GM23248 (cell line): ENCODE measurements at regions not wholly inside any gene's neighbourhood (a gene's known extent, or its start where the extent isn't known, plus 50 kb on each side); places are given as distances from the start of the nearest gene placed in this dataset.

Experiments used
- DNase-seq: peaks from one replicate; pipeline ENCODE4 v3.0.0-alpha.2; 2015
- H2AFZ ChIP-seq: fragments of 200-600 bp; sonication (generic); 2 replicates; pipeline ENCODE4 v1.6.1; 2016; ENCODE audit warnings: antibody characterized with exemption
- H3F3A ChIP-seq: fragments of 200-600 bp; sonication (generic); 2 replicates; pipeline ENCODE4 v1.6.1; 2016; ENCODE audit warnings: mild to moderate bottlenecking, antibody characterized with exemption, mixed run types; ENCODE audit not compliant: insufficient read depth
- H3K27ac ChIP-seq: fragments of 200-600 bp; sonication (generic); 2 replicates; pipeline ENCODE4 v1.5.1; 2016; ENCODE audit warnings: mild to moderate bottlenecking
- H3K27me3 ChIP-seq: fragments of 200-600 bp; sonication (generic); replicated peaks from 2 replicates; pipeline ENCODE4 v1.6.1; 2016; ENCODE audit warnings: mild to moderate bottlenecking; ENCODE audit not compliant: insufficient read depth
- H3K36me3 ChIP-seq: fragments of 200-600 bp; sonication (generic); 2 replicates; pipeline ENCODE4 v1.6.1; 2016; ENCODE audit warnings: low read depth, mild to moderate bottlenecking
- H3K4me1 ChIP-seq: fragments of 200-600 bp; sonication (generic); 2 replicates; pipeline ENCODE4 v1.6.1; 2016; ENCODE audit warnings: mild to moderate bottlenecking; ENCODE audit not compliant: insufficient read depth
- H3K4me2 ChIP-seq: fragments of 200-600 bp; sonication (generic); one replicate; pipeline ENCODE4 v1.6.1; 2016; ENCODE audit warnings: mild to moderate bottlenecking; ENCODE audit not compliant: unreplicated experiment
- H3K4me3 ChIP-seq: fragments of 200-600 bp; sonication (generic); 2 replicates; pipeline ENCODE4 v1.5.1; 2016; ENCODE audit warnings: mild to moderate bottlenecking
- H3K79me2 ChIP-seq: fragments of 200-600 bp; sonication (generic); 2 replicates; pipeline ENCODE4 v1.6.1; 2016; ENCODE audit warnings: mild to moderate bottlenecking; ENCODE audit not compliant: insufficient read depth
- H3K9ac ChIP-seq: fragments of 200-600 bp; sonication (generic); 2 replicates; pipeline ENCODE4 v1.6.1; 2016; ENCODE audit warnings: mild to moderate bottlenecking
- H3K9me2 ChIP-seq: fragments of 200-600 bp; sonication (generic); 2 replicates; pipeline ENCODE4 v1.6.1; 2016; ENCODE audit warnings: mixed run types, mild to moderate bottlenecking, moderate library complexity; ENCODE audit not compliant: insufficient read depth
- H3K9me3 ChIP-seq: fragments of 200-600 bp; sonication (generic); one replicate; pipeline ENCODE4 v1.6.1; 2017; ENCODE audit warnings: low read depth
- H4K20me1 ChIP-seq: fragments of 200-600 bp; sonication (generic); 2 replicates; pipeline ENCODE4 v1.6.0; 2016; ENCODE audit not compliant: insufficient read depth
- EZH2 ChIP-seq: fragments of 200-600 bp; sonication (generic); IDR thresholded peaks from 2 replicates; pipeline ENCODE4 v1.6.1; 2018; ENCODE audit warnings: antibody characterized with exemption, mild to moderate bottlenecking; ENCODE audit not compliant: insufficient read depth, poor library complexity, severe bottlenecking
- EZH2phosphoT487 ChIP-seq: fragments of 200-600 bp; sonication (generic); IDR thresholded peaks from 2 replicates; pipeline ENCODE4 v1.6.1; 2018; ENCODE audit warnings: antibody characterized with exemption, moderate library complexity, mild to moderate bottlenecking, low read depth; ENCODE audit not compliant: insufficient read depth
- WGBS, 2 experiments: methylation state at CpG; one replicate each; pipeline ENCODE4 v1.1.6; 2015 to 2017; ENCODE audit warnings: low lambda C conversion rate in 2 of 2, low coverage in 1 of 2; ENCODE audit errors: missing lambda C conversion rate in 2 of 2; 5-methylcytosine and 5-hydroxymethylcytosine counted together
- in situ Hi-C: fragments of 300-500 bp; cut with MboI; formaldehyde crosslinking; loops from 2 replicates; pipeline ENCODE4 v1.15.0; 2020

DNA sequence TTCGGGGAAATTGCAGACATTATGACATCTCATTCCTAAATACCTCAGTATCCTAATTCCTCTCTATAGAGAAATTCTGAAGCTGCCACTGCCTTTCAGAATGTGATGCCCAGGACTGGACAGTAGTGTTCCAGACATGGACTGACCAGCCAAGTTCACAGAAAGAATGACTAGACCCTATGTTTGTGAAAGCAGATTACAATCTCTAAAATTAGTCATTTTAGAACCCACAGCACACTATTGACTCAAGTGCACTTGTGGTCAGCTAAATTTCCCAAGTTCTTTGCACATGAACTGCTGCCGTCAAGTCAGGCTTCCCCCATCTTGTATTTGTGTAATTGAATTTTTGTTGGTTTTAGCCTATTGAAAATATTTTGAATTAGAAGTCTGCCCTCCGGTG, 81.0 kb upstream of the ESX1 start:
- 2 to 3% methylated on average over 3 of the region's 3 CpGs for WGBS, 2 experiments
- TF ChIP-seq EZH2phosphoT487 (no peak), EZH2 (no peak)
- no peaks in the 10 kb centered on the region for H3K27me3 ChIP-seq
- H3K9ac ChIP-seq = 0 out of 2 replicates have a peak overlapping the region, but pooled peaks have one; percentile 5
- H3K27ac ChIP-seq = peak overlapping the region; percentile 86
- H3K79me2 ChIP-seq = no peaks in the 10 kb centered on the region
- no peaks in the 10 kb centered on the region for H3K36me3 ChIP-seq
- H3K4me1 ChIP-seq = peaks cover 47% of the 10 kb centered on the region
- H4K20me1 ChIP-seq = no peaks in the 10 kb centered on the region
- peak overlapping the region; percentile 53 for H3K4me2 ChIP-seq
- H3K4me3 ChIP-seq = 0 out of 2 replicates have a peak overlapping the region, but pooled peaks have one; percentile 13
- H3K9me3 ChIP-seq = no peaks in the 10 kb centered on the region
- no peaks in the 10 kb centered on the region for H3K9me2 ChIP-seq
- peak; percentile 87 for DNase-seq
- in situ Hi-C loops = no loop called here
- H2AFZ ChIP-seq = peak overlapping the region; percentile 67; the same call in 1 of the 2 replicates
- peaks cover 36% of the 10 kb centered on the region for H3F3A ChIP-seq

DNA sequence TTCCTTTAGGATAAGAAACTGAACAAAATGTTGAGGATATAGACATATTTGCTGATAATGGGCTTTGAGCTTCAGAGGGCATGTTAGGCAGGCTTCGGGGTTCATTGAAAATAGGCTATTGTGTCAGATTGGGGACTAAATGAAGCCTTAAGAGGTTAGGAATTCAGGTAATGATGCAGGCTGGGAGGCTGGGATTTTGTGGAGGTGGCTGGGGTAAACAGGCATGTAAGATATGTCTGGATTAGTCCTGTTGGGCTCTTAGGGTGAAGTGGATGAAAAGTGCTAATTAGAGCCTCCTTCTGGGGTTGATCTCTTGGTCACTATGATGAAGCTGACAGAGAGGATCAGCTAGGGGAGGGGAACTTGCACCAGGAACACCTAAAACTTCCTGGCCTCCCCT, 80.2 kb upstream of the ESX1 start:
- Histone ChIP-seq H2AFZ (no peak overlapping the region), H3K4me3 (no peak overlapping the region), H3K27me3 (no peaks in the 10 kb centered on the region), H3K79me2 (no peaks in the 10 kb centered on the region), H4K20me1 (no peaks in the 10 kb centered on the region), H3K9ac (no peak overlapping the region), H3F3A (peaks cover 44% of the 10 kb centered on the region), H3K4me1 (peaks cover 55% of the 10 kb centered on the region), H3K36me3 (no peaks in the 10 kb centered on the region), H3K9me3 (no peaks in the 10 kb centered on the region), H3K4me2 (peak overlapping the region; percentile 49), H3K9me2 (no peaks in the 10 kb centered on the region), H3K27ac (peak overlapping the region; percentile 77)
- in situ Hi-C loops = no loop called here
- no peak for DNase-seq
- 89 to 93% methylated on average over 1 of the region's 1 CpG for WGBS, 2 experiments
- no peak for TF ChIP-seq EZH2
- no peak for TF ChIP-seq EZH2phosphoT487

DNA sequence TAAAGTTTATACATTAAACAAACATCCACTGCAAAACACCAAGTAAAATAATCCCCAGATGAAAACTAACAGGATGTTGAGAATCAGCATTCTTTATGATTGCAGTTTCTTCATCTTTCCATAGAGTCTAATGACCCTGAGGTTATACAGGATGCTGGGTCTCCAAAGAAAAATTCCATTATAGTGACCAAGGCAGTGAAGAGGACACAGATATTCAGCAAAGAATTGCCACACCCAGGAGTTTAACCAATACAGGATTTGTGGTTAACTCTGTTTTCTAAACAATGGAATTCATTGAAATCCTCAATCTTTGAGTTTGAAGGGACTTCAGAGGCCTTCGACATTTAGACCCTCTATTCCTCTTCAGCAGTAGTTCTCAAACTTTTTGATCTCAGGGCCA, 76.2 kb upstream of the ESX1 start:
- Histone ChIP-seq H2AFZ (no peak overlapping the region), H3K9me3 (no peaks in the 10 kb centered on the region), H3K79me2 (no peaks in the 10 kb centered on the region), H3K9ac (peak overlapping the region; percentile 48; the same call in 1 of the 2 replicates), H3K9me2 (no peaks in the 10 kb centered on the region), H3K27me3 (no peaks in the 10 kb centered on the region), H4K20me1 (no peaks in the 10 kb centered on the region), H3F3A (peaks cover 38% of the 10 kb centered on the region), H3K4me1 (peaks cover 51% of the 10 kb centered on the region), H3K36me3 (no peaks in the 10 kb centered on the region), H3K27ac (peak overlapping the region; percentile 84), H3K4me2 (peak overlapping the region; percentile 65), H3K4me3 (0 out of 2 replicates have a peak overlapping the region, but pooled peaks have one; percentile 17)
- peak; percentile 71 for DNase-seq
- TF ChIP-seq EZH2phosphoT487 = no peak
- TF ChIP-seq EZH2 = no peak
- 27 to 37% methylated on average over 1 of the region's 1 CpG for WGBS, 2 experiments
- in situ Hi-C loops = no loop called here

DNA sequence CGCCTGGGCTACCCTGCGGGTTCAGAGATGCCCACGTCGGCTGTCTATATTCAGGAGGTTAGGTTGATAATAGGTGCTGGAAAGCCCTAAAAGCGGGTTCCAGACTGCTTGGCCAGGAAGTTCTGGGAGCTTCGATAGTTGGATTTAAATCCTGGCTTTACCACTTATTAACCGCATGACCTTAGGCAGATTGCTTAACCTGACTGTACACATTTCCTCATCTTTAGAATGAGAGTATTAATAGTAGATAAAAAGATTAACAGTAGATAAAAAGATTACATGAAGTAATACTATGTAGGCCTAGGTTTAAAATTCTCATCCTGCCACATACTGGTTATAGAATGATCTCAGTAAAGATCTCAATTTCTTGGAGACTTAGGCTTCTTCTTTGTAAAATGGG, 75.0 kb upstream of the ESX1 start:
- no peak for DNase-seq
- Histone ChIP-seq H4K20me1 (no peaks in the 10 kb centered on the region), H3K27ac (peak overlapping the region; percentile 84; the same call in 1 of the 2 replicates), H3K9me2 (no peaks in the 10 kb centered on the region), H3K79me2 (no peaks in the 10 kb centered on the region), H2AFZ (no peak overlapping the region), H3F3A (peaks cover 32% of the 10 kb centered on the region), H3K4me1 (peaks cover 51% of the 10 kb centered on the region), H3K9ac (no peak overlapping the region), H3K4me2 (no peak overlapping the region), H3K4me3 (no peak overlapping the region), H3K27me3 (no peaks in the 10 kb centered on the region), H3K36me3 (no peaks in the 10 kb centered on the region), H3K9me3 (no peaks in the 10 kb centered on the region)
- in situ Hi-C loops = no loop called here
- no peak for TF ChIP-seq EZH2phosphoT487
- TF ChIP-seq EZH2 = no peak
- WGBS, 2 experiments = 80 to 88% methylated on average over 2 to 7 of the region's 7 CpGs

GRCh38 chrX:104325213-104325585, 70.5 kb upstream of the ESX1 start:
- peak overlapping the region; percentile 21; the same call in 1 of the 2 replicates for H3K27ac ChIP-seq
- no peak overlapping the region for H3K4me3 ChIP-seq
- no peaks in the 10 kb centered on the region for H3K9me3 ChIP-seq
- peak; percentile 63 for DNase-seq
- no peak overlapping the region for H3K9ac ChIP-seq
- no peaks in the 10 kb centered on the region for H3K27me3 ChIP-seq
- H3K36me3 ChIP-seq = no peaks in the 10 kb centered on the region
- 29 to 43% methylated on average over 3 of the region's 3 CpGs for WGBS, 2 experiments
- TF ChIP-seq EZH2 (no peak), EZH2phosphoT487 (no peak)
- H4K20me1 ChIP-seq = no peaks in the 10 kb centered on the region
- in situ Hi-C loops = no loop called here
- no peaks in the 10 kb centered on the region for H3K9me2 ChIP-seq
- peaks cover 10% of the 10 kb centered on the region for H3F3A ChIP-seq
- H3K4me1 ChIP-seq = peaks cover 24% of the 10 kb centered on the region
- no peaks in the 10 kb centered on the region for H3K79me2 ChIP-seq
- no peak overlapping the region for H2AFZ ChIP-seq
- H3K4me2 ChIP-seq = no peak overlapping the region
